Gastroesophageal sphincter (tissue), 4 donors: ENCODE measurements at regions not wholly inside any gene's neighbourhood (a gene's known extent, or its start where the extent isn't known, plus 50 kb on each side); places are given as distances from the start of the nearest gene placed in this dataset.
"Not testable (repeated sequence)": the region's sequence is repeated elsewhere in the genome, so short reads cannot be mapped to it uniquely, and the experiment has no call there.

Source experiments
- ATAC-seq: fragments of 150-250 bp; one replicate; pipeline ENCODE4 v1.9.1; 2016; ENCODE audit warnings: mild to moderate bottlenecking, moderate library complexity
- H3K27ac ChIP-seq, 4 donors: fragments of 200-600 bp; sonication (generic) in 3 of 4; 1 replicate in 3 of 4; 2 replicates in 1 of 4; pipeline ENCODE4 v1.5.1; 2016 to 2019
- H3K27me3 ChIP-seq: fragments of 200-600 bp; sonication (generic); one replicate; pipeline ENCODE4 v1.5.1; 2019
- H3K36me3 ChIP-seq, 2 donors: fragments of 200-600 bp; sonication (generic); one replicate each; pipeline ENCODE4 v1.5.1; 2019; ENCODE audit warnings: control low read depth in 1 of 2
- H3K4me1 ChIP-seq, 3 donors: fragments of 200-600 bp; sonication (generic); 1 replicate in 2 of 3; 2 replicates in 1 of 3; pipeline ENCODE4 v1.5.1; 2016 to 2019; ENCODE audit warnings: control low read depth in 2 of 3
- H3K4me3 ChIP-seq, 2 donors: fragments of 200-600 bp; sonication (generic); one replicate each; pipeline ENCODE4 v1.5.1; 2019; ENCODE audit warnings: mild to moderate bottlenecking in 1 of 2, moderate library complexity in 1 of 2
- H3K9me3 ChIP-seq, 3 donors: fragments of 200-600 bp; sonication (generic); one replicate each; pipeline ENCODE4 v1.5.1; 2017 to 2019; ENCODE audit warnings: control low read depth in 2 of 3
- EP300 ChIP-seq: sonication (generic); formaldehyde crosslinking; IDR thresholded peaks from one replicate; pipeline ENCODE4 v1.6.1; 2017; ENCODE audit warnings: antibody characterized with exemption, mild to moderate bottlenecking
- POLR2A ChIP-seq, 2 donors: fragments of 450-650 bp; IDR thresholded peaks; one replicate each; pipeline ENCODE4 v1.6.1; 2017; ENCODE audit warnings: antibody characterized with exemption in 2 of 2, mild to moderate bottlenecking in 2 of 2, moderate library complexity in 1 of 2
- POLR2AphosphoS5 ChIP-seq: sonication (generic); formaldehyde crosslinking; IDR thresholded peaks from one replicate; pipeline ENCODE4 v1.6.1; 2017; ENCODE audit warnings: antibody characterized with exemption
- WGBS, 2 donors: methylation state at CpG; one replicate each; pipeline ENCODE4 v1.1.5; 2018; ENCODE audit warnings: low coverage in 1 of 2; 5-methylcytosine and 5-hydroxymethylcytosine counted together
- TF ChIP-seq, protein P1 (sequence below), 4 experiments: fragments of 200-600 bp in 2 of 4; fragments of 450-650 bp in 2 of 4; sonication (generic) in 1 of 4; IDR thresholded peaks; one replicate each; pipeline ENCODE4 v1.5.1; 2017 to 2019; ENCODE audit warnings: antibody characterized with exemption in 4 of 4, mild to moderate bottlenecking in 2 of 4, moderate library complexity in 2 of 4

DNA sequence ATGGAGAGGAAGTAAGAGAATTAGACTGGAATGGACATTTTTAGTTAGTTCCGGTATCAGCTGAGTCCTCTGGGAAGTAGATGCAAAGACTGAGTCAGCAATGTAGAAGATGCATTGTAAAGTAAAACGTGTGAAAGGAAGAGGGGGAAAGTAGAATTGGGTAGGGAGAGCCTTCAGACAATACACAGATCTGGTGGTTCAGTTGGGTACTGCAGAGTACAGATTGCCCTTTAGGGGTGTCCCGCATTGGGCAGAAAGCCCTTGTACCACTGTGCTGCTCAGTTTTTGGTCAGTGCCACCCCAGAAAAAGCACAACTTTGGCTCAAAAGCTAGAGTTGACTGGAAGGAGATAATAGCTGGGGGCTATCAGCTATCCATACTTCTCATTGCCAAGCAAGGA is 247.4 kb downstream of the KBTBD8 start:
- 65 to 67% methylated on average over 2 to 3 of the region's 3 CpGs for WGBS, 2 donors
- H3K4me3 ChIP-seq: no peak overlapping the region
- H3K27ac ChIP-seq: no peak overlapping the region
- no peak for ATAC-seq
- no peaks in the 10 kb centered on the region for H3K27me3 ChIP-seq
- no peaks in the 10 kb centered on the region for H3K9me3 ChIP-seq
- no peaks in the 10 kb centered on the region for H3K36me3 ChIP-seq
- TF ChIP-seq, protein P1, sequence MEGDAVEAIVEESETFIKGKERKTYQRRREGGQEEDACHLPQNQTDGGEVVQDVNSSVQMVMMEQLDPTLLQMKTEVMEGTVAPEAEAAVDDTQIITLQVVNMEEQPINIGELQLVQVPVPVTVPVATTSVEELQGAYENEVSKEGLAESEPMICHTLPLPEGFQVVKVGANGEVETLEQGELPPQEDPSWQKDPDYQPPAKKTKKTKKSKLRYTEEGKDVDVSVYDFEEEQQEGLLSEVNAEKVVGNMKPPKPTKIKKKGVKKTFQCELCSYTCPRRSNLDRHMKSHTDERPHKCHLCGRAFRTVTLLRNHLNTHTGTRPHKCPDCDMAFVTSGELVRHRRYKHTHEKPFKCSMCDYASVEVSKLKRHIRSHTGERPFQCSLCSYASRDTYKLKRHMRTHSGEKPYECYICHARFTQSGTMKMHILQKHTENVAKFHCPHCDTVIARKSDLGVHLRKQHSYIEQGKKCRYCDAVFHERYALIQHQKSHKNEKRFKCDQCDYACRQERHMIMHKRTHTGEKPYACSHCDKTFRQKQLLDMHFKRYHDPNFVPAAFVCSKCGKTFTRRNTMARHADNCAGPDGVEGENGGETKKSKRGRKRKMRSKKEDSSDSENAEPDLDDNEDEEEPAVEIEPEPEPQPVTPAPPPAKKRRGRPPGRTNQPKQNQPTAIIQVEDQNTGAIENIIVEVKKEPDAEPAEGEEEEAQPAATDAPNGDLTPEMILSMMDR (IDR thresholded peaks at IDR 0.05): no peak
- no peak for TF ChIP-seq EP300
- no peak for TF ChIP-seq POLR2AphosphoS5
- TF ChIP-seq POLR2A (IDR thresholded peaks at IDR 0.05): no peak
- H3K4me1 ChIP-seq: no peaks in the 10 kb centered on the region

DNA sequence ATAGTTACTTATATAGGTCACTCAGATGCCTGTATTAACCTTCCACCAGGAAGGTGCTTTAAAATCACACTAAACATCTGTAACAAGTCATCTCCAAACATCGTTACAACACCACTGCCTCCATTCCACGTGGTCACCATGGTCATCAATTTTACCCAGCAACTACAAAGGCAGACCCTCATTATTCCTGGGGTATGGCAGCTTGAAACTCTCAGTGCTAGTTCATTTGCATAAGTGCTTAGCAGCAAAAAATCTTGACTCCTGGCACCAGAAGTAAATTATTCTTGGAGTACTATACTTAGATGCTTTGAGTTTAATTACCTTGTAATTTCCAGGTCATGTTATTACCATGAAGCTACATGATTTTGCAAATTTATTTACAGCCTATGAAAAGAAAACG is 250.6 kb downstream of the KBTBD8 start:
- H3K4me1 ChIP-seq: no peaks in the 10 kb centered on the region
- H3K27ac ChIP-seq: no peak overlapping the region
- no peaks in the 10 kb centered on the region for H3K27me3 ChIP-seq
- no peak overlapping the region for H3K4me3 ChIP-seq
- TF ChIP-seq POLR2A (IDR thresholded peaks at IDR 0.05) (no peak), POLR2AphosphoS5 (no peak), EP300 (no peak)
- TF ChIP-seq, protein P1 (IDR thresholded peaks at IDR 0.05): no peak
- WGBS, 2 donors: 32 to 68% methylated on average over 3 of the region's 3 CpGs
- no peaks in the 10 kb centered on the region for H3K9me3 ChIP-seq
- H3K36me3 ChIP-seq: no peaks in the 10 kb centered on the region
- ATAC-seq: no peak

DNA sequence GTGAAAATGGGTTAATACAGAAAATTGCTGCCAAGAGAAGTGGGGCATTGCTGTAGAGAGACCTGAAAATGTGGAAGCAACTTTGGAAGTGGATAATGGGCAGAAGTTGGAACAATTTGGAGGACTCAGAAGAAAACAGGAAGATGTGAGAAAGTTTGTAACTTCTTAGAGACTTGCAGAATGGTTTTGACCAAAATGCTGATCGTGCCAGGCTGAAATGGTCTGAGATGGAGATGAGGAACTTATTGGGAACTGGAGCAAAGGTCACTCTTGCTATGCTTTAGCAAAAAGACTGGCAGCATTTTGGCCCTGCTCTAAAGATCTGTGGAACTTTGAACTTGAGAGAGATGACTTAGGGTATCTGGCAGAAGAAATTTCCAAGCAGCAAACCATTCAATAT is 254.8 kb downstream of the KBTBD8 start:
- not testable (repeated sequence) for H3K27me3 ChIP-seq, H3K36me3 ChIP-seq, ATAC-seq, H3K4me3 ChIP-seq, H3K27ac ChIP-seq, H3K4me1 ChIP-seq
- peaks cover 0 to 12% (median 0%) of the 10 kb centered on the region in 3 donors for H3K9me3 ChIP-seq
- 67 to 75% methylated on average over 1 of the region's 1 CpG for WGBS, 2 donors

DNA sequence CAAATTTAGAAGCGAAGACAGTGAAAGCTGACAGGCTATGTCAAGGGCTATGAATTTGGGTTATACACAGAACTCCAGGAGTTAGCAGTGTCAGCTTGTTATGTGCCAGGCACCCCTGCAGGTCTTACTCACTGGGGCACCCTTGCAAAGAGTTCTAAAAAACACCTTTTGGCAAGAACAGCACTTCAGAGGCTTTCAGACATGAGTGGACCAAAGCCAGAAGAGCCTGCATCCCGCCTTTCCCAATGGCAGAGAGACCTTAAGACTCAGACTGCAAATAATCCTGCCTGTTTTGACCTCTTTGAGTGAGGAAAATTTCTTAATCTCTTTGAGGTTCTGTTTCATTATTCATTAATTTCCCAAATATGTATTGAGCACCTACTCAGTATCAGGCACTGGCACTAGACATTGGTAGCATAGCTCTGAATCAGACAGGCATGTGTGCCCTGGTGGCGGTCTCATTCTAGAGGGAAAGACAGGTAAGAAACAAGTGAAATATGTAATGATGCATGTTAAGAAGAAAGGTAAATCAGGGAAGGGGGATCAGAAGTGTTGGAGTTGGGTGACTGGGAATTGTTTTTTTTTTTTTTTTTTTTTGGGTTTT is 280.0 kb downstream of the KBTBD8 start:
- Histone ChIP-seq H3K4me3 (no peak overlapping the region), H3K36me3 (no peaks in the 10 kb centered on the region), H3K27ac (no peak overlapping the region), H3K4me1 (no peaks in the 10 kb centered on the region), H3K27me3 (no peaks in the 10 kb centered on the region), H3K9me3 (no peaks in the 10 kb centered on the region)
- TF ChIP-seq, protein P1 (IDR thresholded peaks at IDR 0.05): no peak
- TF ChIP-seq POLR2AphosphoS5 (no peak), EP300 (no peak), POLR2A (IDR thresholded peaks at IDR 0.05) (no peak)
- 60 to 75% methylated on average over 3 of the region's 3 CpGs for WGBS, 2 donors
- no peak for ATAC-seq

DNA sequence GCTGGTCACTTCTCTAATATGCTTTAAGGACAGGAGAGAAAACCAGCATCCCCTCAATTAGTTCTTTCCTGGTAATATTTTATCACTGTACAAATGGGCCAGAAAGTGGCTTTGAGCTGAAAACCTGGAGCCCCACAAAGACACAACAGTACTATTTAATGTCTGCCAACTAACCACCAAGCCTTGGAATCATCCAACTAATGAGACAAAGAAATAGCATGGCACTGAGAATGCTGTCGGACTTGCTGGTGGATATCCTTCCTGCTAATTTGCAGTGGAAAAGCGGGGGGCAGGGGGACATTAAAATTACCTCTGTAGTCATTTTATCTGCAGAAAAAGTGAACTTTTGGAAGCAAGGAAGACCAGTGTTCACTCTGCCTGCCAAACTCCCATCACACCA is 288.5 kb downstream of the KBTBD8 start:
- WGBS, 2 donors: 87 to 91% methylated on average over 2 of the region's 2 CpGs
- no peaks in the 10 kb centered on the region for H3K9me3 ChIP-seq
- TF ChIP-seq POLR2AphosphoS5 (no peak), POLR2A (IDR thresholded peaks at IDR 0.05) (no peak), EP300 (no peak)
- TF ChIP-seq, protein P1 (IDR thresholded peaks at IDR 0.05): no peak
- H3K4me3 ChIP-seq: no peak overlapping the region
- H3K36me3 ChIP-seq: no peaks in the 10 kb centered on the region
- no peaks in the 10 kb centered on the region for H3K27me3 ChIP-seq
- H3K27ac ChIP-seq: no peak overlapping the region
- H3K4me1 ChIP-seq: no peaks in the 10 kb centered on the region
- ATAC-seq: no peak
